DND-41 (cell line): ENCODE measurements at regions not wholly inside any gene's neighbourhood (a gene's known extent, or its start where the extent isn't known, plus 50 kb on each side); places are given as distances from the start of the nearest gene placed in this dataset.
A peak's percentile ranks its signal among the peaks of the same experiment; 100 is the strongest.

Experiments
- EZH2 ChIP-seq: IDR thresholded peaks from 3 replicates; pipeline ENCODE4 v1.6.1; 2012; ENCODE audit warnings: borderline replicate concordance, low read depth, mild to moderate bottlenecking, moderate library complexity, low read length, inconsistent platforms; ENCODE audit not compliant: severe bottlenecking
- TF ChIP-seq, protein P1 (sequence below): IDR thresholded peaks from 2 replicates; pipeline ENCODE4 v1.5.1; 2012; ENCODE audit warnings: borderline replicate concordance, low read length, moderate library complexity, mild to moderate bottlenecking; ENCODE audit not compliant: poor library complexity, severe bottlenecking; ENCODE audit errors: extremely low read depth

DNA sequence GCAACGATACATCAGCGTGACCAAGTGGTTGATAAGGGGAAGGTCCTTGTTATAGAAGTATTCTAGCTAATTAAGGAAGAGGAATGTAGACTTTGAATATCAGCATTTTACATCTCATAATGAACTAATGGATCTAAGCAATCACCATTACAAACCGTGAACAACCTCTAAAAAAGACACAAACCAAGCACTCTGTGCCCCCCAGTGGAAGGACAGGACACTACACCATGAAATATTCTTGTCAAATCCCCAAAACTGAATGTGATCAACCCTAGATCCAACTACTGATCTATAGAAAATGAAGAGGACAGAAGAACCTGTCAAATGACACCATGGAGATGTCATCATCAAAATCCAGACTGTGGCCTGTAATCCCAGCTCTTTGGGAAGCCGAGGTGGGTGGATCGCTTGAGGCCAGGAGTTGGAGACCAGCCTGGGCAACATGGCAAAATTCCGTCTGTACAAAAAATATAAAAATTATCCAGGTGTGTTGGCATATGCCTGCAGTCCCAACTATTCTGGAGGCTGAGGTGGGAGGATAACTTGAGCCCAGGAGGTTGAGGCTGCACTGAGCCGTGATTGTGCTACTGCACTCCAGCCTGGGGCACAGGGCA, 111.3 kb upstream of the CARD11 start:
- TF ChIP-seq, protein P1, sequence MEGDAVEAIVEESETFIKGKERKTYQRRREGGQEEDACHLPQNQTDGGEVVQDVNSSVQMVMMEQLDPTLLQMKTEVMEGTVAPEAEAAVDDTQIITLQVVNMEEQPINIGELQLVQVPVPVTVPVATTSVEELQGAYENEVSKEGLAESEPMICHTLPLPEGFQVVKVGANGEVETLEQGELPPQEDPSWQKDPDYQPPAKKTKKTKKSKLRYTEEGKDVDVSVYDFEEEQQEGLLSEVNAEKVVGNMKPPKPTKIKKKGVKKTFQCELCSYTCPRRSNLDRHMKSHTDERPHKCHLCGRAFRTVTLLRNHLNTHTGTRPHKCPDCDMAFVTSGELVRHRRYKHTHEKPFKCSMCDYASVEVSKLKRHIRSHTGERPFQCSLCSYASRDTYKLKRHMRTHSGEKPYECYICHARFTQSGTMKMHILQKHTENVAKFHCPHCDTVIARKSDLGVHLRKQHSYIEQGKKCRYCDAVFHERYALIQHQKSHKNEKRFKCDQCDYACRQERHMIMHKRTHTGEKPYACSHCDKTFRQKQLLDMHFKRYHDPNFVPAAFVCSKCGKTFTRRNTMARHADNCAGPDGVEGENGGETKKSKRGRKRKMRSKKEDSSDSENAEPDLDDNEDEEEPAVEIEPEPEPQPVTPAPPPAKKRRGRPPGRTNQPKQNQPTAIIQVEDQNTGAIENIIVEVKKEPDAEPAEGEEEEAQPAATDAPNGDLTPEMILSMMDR: peak; percentile 83
- no peak for TF ChIP-seq EZH2
